K562 (cell line): ENCODE measurements at regions not wholly inside any gene's neighbourhood (a gene's known extent, or its start where the extent isn't known, plus 50 kb on each side); places are given as distances from the start of the nearest gene placed in this dataset.

Experiments used
- CTCF ChIP-seq, 3 experiments: IDR thresholded peaks in 2 of 3; conservative IDR thresholded peaks in 1 of 3; 2 replicates each; pipeline ENCODE4 v1.5.1; 2011 to 2012; ENCODE audit warnings: low read length in 3 of 3, mild to moderate bottlenecking in 3 of 3, control low read depth in 2 of 3, improper control_type of control experiment in 1 of 3, inconsistent platforms in 1 of 3, low read depth in 1 of 3, mixed read lengths in 1 of 3, moderate library complexity in 1 of 3; ENCODE audit not compliant: insufficient read depth in 2 of 3
- MLX ChIP-seq, 2 experiments: fragments of 450-650 bp in 1 of 2; sonication (generic) in 1 of 2; formaldehyde crosslinking; conservative IDR thresholded peaks; 2 replicates each; pipeline versions ENCODE4 v1.4.0 to v1.8.1; 2020 to 2022; ENCODE audit warnings: mild to moderate bottlenecking in 1 of 2, missing genetic modification reagents in 1 of 2
- MTA1 ChIP-seq: fragments of 450-650 bp; IDR thresholded peaks from 2 replicates; pipeline ENCODE4 v1.6.1; 2017; ENCODE audit warnings: borderline replicate concordance
- SNAPC5 ChIP-seq: fragments of 250-450 bp; sonication (Bioruptor Pico); IDR thresholded peaks from 2 replicates; pipeline ENCODE4 v1.8.0; 2021; ENCODE audit warnings: moderate library complexity, mild to moderate bottlenecking, inconsistent platforms
- TFAP4 ChIP-seq: sonication (generic); formaldehyde crosslinking; IDR thresholded peaks from 2 replicates; pipeline ENCODE4 v1.8.0; 2022; ENCODE audit warnings: missing genetic modification reagents, mild to moderate bottlenecking, moderate library complexity, borderline replicate concordance
- ZBTB12 ChIP-seq: fragments of 250-450 bp; sonication (Bioruptor Pico); IDR thresholded peaks from 2 replicates; pipeline ENCODE4 v1.4.0; 2020

- TF ChIP-seq TFAP4 (no peak), MLX (CRISPR knock-in tag; conservative IDR thresholded peaks at IDR 0.05) (no peak), ZBTB12 (no peak), CTCF (IDR thresholded peaks at IDR 0.05 in 2 of 3, conservative IDR thresholded peaks at IDR 0.05 in 1 of 3; ENCODE audit: insufficient read depth in 2 of 3, low read depth in 1 of 3, low read length in 3 of 3) (no peak), SNAPC5 (no peak), MTA1 (no peak)
Measured at GRCh38 chr1:143736562-143736961, 235.2 kb downstream of the FAM72C start.
